ENCODE measurements at regions not wholly inside any gene's neighbourhood (a gene's known extent, or its start where the extent isn't known, plus 50 kb on each side); places are given as distances from the start of the nearest gene placed in this dataset.

- intact Hi-C loops (cut with micrococcal nuclease; ENCODE audit: unreplicated experiment) (no loop called here), in situ Hi-C loops (cut with MboI) (no loop called here)
- H3K4me2 ChIP-seq (ENCODE audit: control insufficient read depth, insufficient read depth): no peak overlapping the region
- no peaks in the 10 kb centered on the region for H4K20me1 ChIP-seq (ENCODE audit: control insufficient read depth, insufficient read depth)
- no peaks in the 10 kb centered on the region for H3K79me2 ChIP-seq (ENCODE audit: control insufficient read depth, insufficient read depth, low read length)
- 15% methylated on average over 7 of the region's 7 CpGs for WGBS (ENCODE audit: insufficient coverage, insufficient replicate concordance, low lambda C conversion rate, missing lambda C conversion rate)
- POLR2A ChIA-PET: no interaction called here
- no peaks in the 10 kb centered on the region for H3K9me3 ChIP-seq (replicated peaks; ENCODE audit: control insufficient read depth, insufficient read depth, low read length)
- H2AFZ ChIP-seq (ENCODE audit: control insufficient read depth, low read depth, low read length): no peak overlapping the region
- no peak overlapping the region for H3K4me3 ChIP-seq
- H3K9ac ChIP-seq (ENCODE audit: control insufficient read depth, insufficient read depth, low read length): no peak overlapping the region
- no peak for TF ChIP-seq CUX1 (IDR thresholded peaks at IDR 0.05; ENCODE audit: insufficient replicate concordance, low read depth, low read length)
- TF ChIP-seq CBX5 (IDR thresholded peaks at IDR 0.05; ENCODE audit: low read depth): no peak
- TF ChIP-seq RAD51 (IDR thresholded peaks at IDR 0.05): no peak
- no peak for TF ChIP-seq RUNX3 (IDR thresholded peaks at IDR 0.05; ENCODE audit: low read length)
- ATAC-seq (no peak), DNase-seq (ENCODE audit: low read depth, low spot score) (no peak), FAIRE-seq (no peak)
- CTCF ChIA-PET: no interaction called here
- H3K36me3 ChIP-seq (ENCODE audit: control insufficient read depth in 2 of 2, insufficient read depth in 2 of 2, low read length in 1 of 2): no peaks in the 10 kb centered on the region
- H3K27me3 ChIP-seq (replicated peaks in 1 of 2; ENCODE audit: control insufficient read depth in 2 of 2, insufficient read depth in 2 of 2, low read length in 1 of 2): no peaks in the 10 kb centered on the region
- SMC1A ChIA-PET (ENCODE audit: uncharacterized antibody, unreplicated experiment): no interaction called here
- RAD21 ChIA-PET (ENCODE audit: unreplicated experiment): no interaction called here
- no TSS peak for BruUV-seq (replicated peaks)
- H3K4me1 ChIP-seq (ENCODE audit: control insufficient read depth, insufficient read depth, low read length): no peaks in the 10 kb centered on the region
- no peak overlapping the region for H3K27ac ChIP-seq (ENCODE audit: control insufficient read depth, insufficient read depth)
Observed at GRCh38 chr5:167207081-167207480, 1084.4 kb upstream of the WWC1 start.

All from GM12878 (cell line).